GM12874 (cell line): ENCODE measurements at regions not wholly inside any gene's neighbourhood (a gene's known extent, or its start where the extent isn't known, plus 50 kb on each side); places are given as distances from the start of the nearest gene placed in this dataset.

Source experiments
- TF ChIP-seq, protein P1 (sequence below): IDR thresholded peaks from 2 replicates; pipeline ENCODE4 v1.5.1; 2011; ENCODE audit warnings: low read depth, mild to moderate bottlenecking, control low read depth, low read length, moderate library complexity; ENCODE audit not compliant: insufficient read depth

DNA sequence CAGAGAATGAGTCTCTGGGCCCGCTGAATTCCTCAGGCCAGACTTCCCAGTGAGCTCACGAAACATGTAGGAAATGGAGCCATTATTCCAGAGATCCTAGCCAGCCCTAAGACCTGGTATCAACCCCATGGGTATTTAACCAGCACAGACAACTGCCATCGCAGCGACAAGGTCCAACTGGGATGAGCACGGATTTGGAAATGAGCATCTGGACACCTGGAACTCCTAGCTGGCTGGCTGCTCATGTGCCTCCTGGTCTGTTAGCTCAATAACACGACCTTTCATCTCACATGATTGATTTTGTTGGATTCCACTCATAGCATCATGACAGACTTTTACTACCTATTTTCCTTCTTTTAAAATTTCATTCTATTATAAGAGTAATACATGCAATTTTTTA is 51.0 kb downstream of the POU3F3 start:
- TF ChIP-seq, protein P1, sequence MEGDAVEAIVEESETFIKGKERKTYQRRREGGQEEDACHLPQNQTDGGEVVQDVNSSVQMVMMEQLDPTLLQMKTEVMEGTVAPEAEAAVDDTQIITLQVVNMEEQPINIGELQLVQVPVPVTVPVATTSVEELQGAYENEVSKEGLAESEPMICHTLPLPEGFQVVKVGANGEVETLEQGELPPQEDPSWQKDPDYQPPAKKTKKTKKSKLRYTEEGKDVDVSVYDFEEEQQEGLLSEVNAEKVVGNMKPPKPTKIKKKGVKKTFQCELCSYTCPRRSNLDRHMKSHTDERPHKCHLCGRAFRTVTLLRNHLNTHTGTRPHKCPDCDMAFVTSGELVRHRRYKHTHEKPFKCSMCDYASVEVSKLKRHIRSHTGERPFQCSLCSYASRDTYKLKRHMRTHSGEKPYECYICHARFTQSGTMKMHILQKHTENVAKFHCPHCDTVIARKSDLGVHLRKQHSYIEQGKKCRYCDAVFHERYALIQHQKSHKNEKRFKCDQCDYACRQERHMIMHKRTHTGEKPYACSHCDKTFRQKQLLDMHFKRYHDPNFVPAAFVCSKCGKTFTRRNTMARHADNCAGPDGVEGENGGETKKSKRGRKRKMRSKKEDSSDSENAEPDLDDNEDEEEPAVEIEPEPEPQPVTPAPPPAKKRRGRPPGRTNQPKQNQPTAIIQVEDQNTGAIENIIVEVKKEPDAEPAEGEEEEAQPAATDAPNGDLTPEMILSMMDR: no peak

DNA sequence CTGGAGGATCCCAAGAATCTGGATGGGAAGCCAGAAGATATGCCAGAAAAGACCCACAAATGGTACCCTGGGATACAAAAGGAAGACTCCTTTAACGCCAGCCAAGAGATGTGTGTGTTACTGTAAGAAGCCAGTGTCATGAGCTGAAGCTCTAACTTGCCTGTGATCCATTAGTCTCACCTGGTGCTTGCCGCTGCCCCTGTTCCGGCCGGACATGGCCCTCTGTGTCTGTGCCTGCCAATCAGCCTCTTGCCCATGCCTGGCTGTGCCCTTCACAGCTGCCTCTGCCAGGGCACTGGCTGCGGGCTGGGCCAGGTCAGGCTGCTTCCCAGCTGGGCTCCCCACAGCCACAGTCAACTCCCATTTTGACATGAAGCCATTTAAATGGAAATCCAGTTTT is 55.4 kb downstream of the POU3F3 start:
- TF ChIP-seq, protein P1: no peak

DNA sequence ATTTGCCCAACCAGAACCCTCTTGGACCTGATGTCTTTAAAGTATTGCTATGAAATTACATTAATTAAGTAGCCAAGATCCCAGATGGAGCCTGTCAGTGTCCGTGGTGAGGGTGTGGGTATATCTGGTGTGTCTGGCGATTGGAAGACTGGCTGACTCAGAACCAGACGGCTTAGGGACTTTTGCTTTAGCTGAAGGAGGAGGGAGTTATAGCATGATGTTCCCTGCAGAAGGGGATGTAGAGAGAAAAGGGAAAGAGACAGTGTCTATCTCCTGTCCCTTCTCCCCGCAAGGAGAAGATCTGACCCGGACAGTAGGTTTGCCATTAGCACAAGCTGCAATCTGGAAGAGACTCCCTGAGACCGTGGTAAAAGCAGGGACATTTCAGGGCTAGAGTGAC is 60.6 kb downstream of the POU3F3 start:
- TF ChIP-seq, protein P1: no peak

DNA sequence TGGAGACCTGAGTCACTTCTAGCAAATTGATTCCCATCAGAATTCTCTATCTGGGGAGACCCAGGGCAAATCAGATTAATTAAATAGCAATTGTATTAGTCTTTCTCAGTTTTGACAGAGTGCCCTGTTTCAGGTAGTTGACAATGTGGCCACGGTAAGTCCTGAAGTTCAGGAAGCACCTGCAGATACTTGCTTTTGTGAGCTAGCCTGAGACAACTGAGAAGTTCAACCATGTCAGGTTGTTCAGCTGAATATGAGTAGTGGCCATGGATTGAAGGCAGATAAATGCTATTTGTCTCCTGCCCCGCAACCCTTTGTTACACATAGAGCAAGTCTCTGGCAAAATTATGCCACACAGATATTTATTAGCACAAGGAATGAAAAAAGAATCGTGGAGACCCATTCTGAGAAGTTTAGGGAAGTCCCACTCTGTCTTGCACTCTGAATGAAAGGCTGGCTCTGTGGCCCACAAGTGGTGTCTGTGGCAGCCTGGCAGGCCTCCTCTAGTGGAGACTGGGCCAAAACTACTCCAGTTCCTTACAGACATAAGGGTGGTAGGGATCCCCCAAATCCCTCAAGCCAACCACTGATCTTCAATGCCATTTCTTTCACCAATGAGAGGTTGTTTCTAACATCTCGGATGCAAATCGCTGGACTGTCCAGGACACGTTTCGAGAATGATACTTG is 61.3 kb downstream of the POU3F3 start:
- TF ChIP-seq, protein P1: no peak

DNA sequence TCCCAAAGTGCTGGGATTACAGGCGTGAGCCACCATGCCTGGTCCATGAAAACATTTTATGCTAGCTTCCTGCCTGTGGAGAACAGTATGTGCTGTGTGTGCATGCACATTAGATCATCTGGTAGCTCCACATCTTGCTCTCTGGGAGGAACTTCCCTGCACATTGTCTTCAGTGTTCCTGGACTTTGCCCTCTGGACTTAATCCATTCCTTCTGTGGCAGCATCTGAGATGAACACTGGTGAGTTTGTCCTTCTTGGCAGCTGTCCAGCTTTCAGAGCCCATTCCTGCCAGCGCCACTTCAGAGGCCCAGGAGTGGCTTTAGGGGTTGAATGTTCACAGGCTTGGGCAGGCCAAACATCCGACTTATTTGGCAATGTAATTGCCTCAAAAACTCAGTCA is 65.2 kb downstream of the POU3F3 start:
- TF ChIP-seq, protein P1: no peak

DNA sequence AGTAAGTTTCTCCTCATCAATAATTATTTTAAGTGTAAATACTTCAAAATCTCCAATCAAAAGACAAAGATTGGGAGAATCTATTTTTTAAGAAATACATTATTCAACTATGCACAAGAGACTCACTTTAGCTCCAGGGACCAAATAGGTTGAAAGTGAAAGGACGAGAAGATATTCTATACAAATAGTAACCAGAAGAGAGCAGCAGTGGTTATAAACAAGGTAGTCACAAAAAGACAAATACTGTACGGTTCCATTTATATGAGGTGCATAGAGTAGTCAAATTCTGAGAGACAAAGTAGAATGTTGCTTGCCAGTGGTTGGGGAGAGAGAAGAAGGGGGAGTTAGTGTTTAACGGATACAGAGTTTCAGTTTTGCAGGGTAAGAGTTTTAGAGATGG is 69.8 kb downstream of the POU3F3 start:
- TF ChIP-seq, protein P1: no peak

DNA sequence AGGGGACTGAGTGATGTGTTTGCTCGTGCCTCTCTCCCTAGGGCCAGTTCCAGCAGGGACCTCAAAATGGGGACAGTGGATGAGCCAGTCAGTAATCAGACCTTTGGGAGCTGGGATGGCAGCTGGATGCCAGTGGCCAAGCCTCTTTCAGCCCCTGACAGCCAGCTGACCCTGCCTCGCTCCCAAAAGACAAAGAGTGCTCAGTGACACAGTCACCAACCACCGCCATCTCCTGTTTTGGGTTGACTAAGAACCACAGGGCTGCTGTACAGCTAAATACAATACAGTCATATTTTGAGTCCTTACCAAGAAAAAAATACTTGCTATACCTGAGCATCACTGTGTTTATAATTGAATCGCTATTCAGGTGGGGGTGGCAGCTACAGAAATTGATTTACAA is 75.7 kb downstream of the POU3F3 start:
- TF ChIP-seq, protein P1: no peak

DNA sequence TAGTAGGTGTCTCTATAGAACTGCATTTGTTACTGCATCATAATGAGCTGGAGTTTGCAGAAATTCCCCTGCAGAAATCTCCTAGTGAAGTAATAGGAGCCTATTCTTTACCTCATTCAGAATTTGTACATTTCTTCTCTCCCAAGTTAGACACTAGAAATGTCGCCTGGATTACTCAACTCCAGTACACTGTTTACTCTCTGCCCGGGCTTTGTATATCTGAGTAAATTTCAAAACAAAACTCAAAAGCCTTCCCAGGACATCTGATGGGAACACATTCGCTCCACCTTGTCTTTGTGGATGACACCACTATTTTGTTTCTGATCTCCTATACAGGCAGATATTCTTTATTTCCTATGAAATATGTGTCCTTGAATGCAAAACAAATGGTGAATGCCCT is 76.8 kb downstream of the POU3F3 start:
- TF ChIP-seq, protein P1: no peak
